ENCODE measurements at regions not wholly inside any gene's neighbourhood (a gene's known extent, or its start where the extent isn't known, plus 50 kb on each side); places are given as distances from the start of the nearest gene placed in this dataset.
A peak's percentile ranks its signal among the peaks of the same experiment; 100 is the strongest.

- H3K27ac ChIP-seq, result no peak overlapping the region
- peak in 1 of 2 donors; percentile 35 for DNase-seq
- H3K4me1 ChIP-seq, result peaks cover 9% of the 10 kb centered on the region
- no peaks in the 10 kb centered on the region for H3K36me3 ChIP-seq (ENCODE audit: insufficient read depth in 1 of 2, low read depth in 1 of 2)
- TF ChIP-seq CTCF (IDR thresholded peaks at IDR 0.05), result no peak
- no peaks in the 10 kb centered on the region for H3K9me3 ChIP-seq
- H3K4me3 ChIP-seq, result no peak overlapping the region
- intact Hi-C loops (cut with DNase I), result no loop called here
- no peak for ATAC-seq
- no peaks in the 10 kb centered on the region for H3K27me3 ChIP-seq (ENCODE audit: insufficient read depth in 3 of 3, low read length in 2 of 3)
- 88 to 94% (median 92%) methylated on average over 18 of the region's 18 CpGs for WGBS, 3 donors
Measured at GRCh38 chr2:240298803-240299709, 136.4 kb upstream of the GPC1 start.

- peaks cover 0 to 3% (median 0%) of the 10 kb centered on the region in 3 donors for H3K27me3 ChIP-seq (ENCODE audit: insufficient read depth in 3 of 3, low read length in 2 of 3)
- no peak for ATAC-seq
- TF ChIP-seq CTCF (IDR thresholded peaks at IDR 0.05), result no peak
- no peak overlapping the region for H3K4me3 ChIP-seq
- intact Hi-C loops (cut with DNase I), result no loop called here
- H3K27ac ChIP-seq, result no peak overlapping the region
- H3K4me1 ChIP-seq, result peaks cover 3% of the 10 kb centered on the region
- no peaks in the 10 kb centered on the region for H3K9me3 ChIP-seq
- whole genome bisulfite sequencing, 3 donors, result 67 to 82% (median 69%) methylated on average over 7 of the region's 7 CpGs
- no peaks in the 10 kb centered on the region for H3K36me3 ChIP-seq (ENCODE audit: insufficient read depth in 1 of 2, low read depth in 1 of 2)
- no peak for DNase-seq
Measured at GRCh38 chr2:240299710-240300068, 135.8 kb upstream of the GPC1 start.

GRCh38 chr2:240300261-240300821 lies 135.1 kb upstream of the GPC1 start:
- no peak overlapping the region for H3K27ac ChIP-seq
- H3K36me3 ChIP-seq (ENCODE audit: insufficient read depth in 1 of 2, low read depth in 1 of 2), result no peaks in the 10 kb centered on the region
- ATAC-seq (no peak), DNase-seq (peak in 1 of 2 donors; percentile 28)
- intact Hi-C loops (cut with DNase I), result no loop called here
- TF ChIP-seq CTCF (IDR thresholded peaks at IDR 0.05), result no peak
- WGBS, 3 donors, result 52 to 73% (median 58%) methylated on average over 11 of the region's 11 CpGs
- no peak overlapping the region for H3K4me3 ChIP-seq
- no peaks in the 10 kb centered on the region for H3K4me1 ChIP-seq
- peaks cover 0 to 3% (median 0%) of the 10 kb centered on the region in 3 donors for H3K27me3 ChIP-seq (ENCODE audit: insufficient read depth in 3 of 3, low read length in 2 of 3)
- H3K9me3 ChIP-seq, result no peaks in the 10 kb centered on the region

- 72 to 84% (median 76%) methylated on average over 8 of the region's 8 CpGs for WGBS, 3 donors
- ATAC-seq (no peak), DNase-seq (no peak)
- H3K4me1 ChIP-seq, result no peaks in the 10 kb centered on the region
- intact Hi-C loops (cut with DNase I), result no loop called here
- peaks cover 0 to 3% (median 0%) of the 10 kb centered on the region in 3 donors for H3K27me3 ChIP-seq (ENCODE audit: insufficient read depth in 3 of 3, low read length in 2 of 3)
- no peak for TF ChIP-seq CTCF (IDR thresholded peaks at IDR 0.05)
- no peak overlapping the region for H3K4me3 ChIP-seq
- no peaks in the 10 kb centered on the region for H3K9me3 ChIP-seq
- no peak overlapping the region for H3K27ac ChIP-seq
- no peaks in the 10 kb centered on the region for H3K36me3 ChIP-seq (ENCODE audit: insufficient read depth in 1 of 2, low read depth in 1 of 2)
Measured at GRCh38 chr2:240300840-240301239, 134.6 kb upstream of the GPC1 start.
